Smooth muscle cell (in vitro differentiated cells): ENCODE measurements at regions not wholly inside any gene's neighbourhood (a gene's known extent, or its start where the extent isn't known, plus 50 kb on each side); places are given as distances from the start of the nearest gene placed in this dataset.

Experiments
- DNase-seq: peaks from one replicate; lab custom pipeline; 2025; ENCODE audit not compliant: unreplicated experiment; lab: John Stamatoyannopoulos, UW
- H2AFZ ChIP-seq: fragments of 200-600 bp; sonication (generic); 2 replicates; pipeline ENCODE4 v1.6.0; 2016; ENCODE audit warnings: antibody characterized with exemption, low read depth, mild to moderate bottlenecking
- H3F3A ChIP-seq: fragments of 200-600 bp; sonication (generic); 2 replicates; pipeline ENCODE4 v1.6.0; 2017; ENCODE audit warnings: antibody characterized with exemption, low read depth
- H3K27ac ChIP-seq: fragments of 200-600 bp; sonication (generic); 2 replicates; pipeline ENCODE4 v1.5.1; 2016; ENCODE audit warnings: low read depth, mild to moderate bottlenecking
- H3K27me3 ChIP-seq: fragments of 200-600 bp; sonication (generic); 2 replicates; pipeline ENCODE4 v1.6.1; 2016; ENCODE audit warnings: low read depth, mild to moderate bottlenecking
- H3K36me3 ChIP-seq: fragments of 200-600 bp; sonication (generic); 2 replicates; pipeline ENCODE4 v1.5.1; 2016; ENCODE audit warnings: low read depth
- H3K4me1 ChIP-seq: fragments of 200-600 bp; sonication (generic); 2 replicates; pipeline ENCODE4 v1.5.1; 2016; ENCODE audit warnings: low read depth
- H3K4me2 ChIP-seq: fragments of 200-600 bp; sonication (generic); 2 replicates; pipeline ENCODE4 v1.6.0; 2016; ENCODE audit warnings: mild to moderate bottlenecking
- H3K4me3 ChIP-seq: fragments of 200-600 bp; sonication (generic); 2 replicates; pipeline ENCODE4 v1.5.1; 2016; ENCODE audit warnings: mild to moderate bottlenecking
- H3K79me2 ChIP-seq: fragments of 200-600 bp; sonication (generic); 2 replicates; pipeline ENCODE4 v1.6.0; 2016; ENCODE audit warnings: low read depth, mild to moderate bottlenecking
- H3K9ac ChIP-seq: fragments of 200-600 bp; sonication (generic); 2 replicates; pipeline ENCODE4 v1.6.0; 2016; ENCODE audit warnings: low read depth
- H3K9me3 ChIP-seq: fragments of 200-600 bp; sonication (generic); replicated peaks from 2 replicates; pipeline ENCODE4 v1.5.1; 2016; ENCODE audit warnings: low read depth
- H4K20me1 ChIP-seq: fragments of 200-600 bp; sonication (generic); 2 replicates; pipeline ENCODE4 v1.6.0; 2016; ENCODE audit warnings: low read depth
- CTCF ChIP-seq: fragments of 200-600 bp; sonication (generic); IDR thresholded peaks from 2 replicates; pipeline ENCODE4 v1.5.1; 2017; ENCODE audit warnings: borderline replicate concordance, mild to moderate bottlenecking, antibody characterized with exemption; ENCODE audit not compliant: insufficient read depth, poor library complexity, severe bottlenecking
- WGBS: methylation state at CpG from one replicate; pipeline ENCODE4 v1.1.7; 2016; ENCODE audit warnings: low lambda C conversion rate; 5-methylcytosine and 5-hydroxymethylcytosine counted together

DNA sequence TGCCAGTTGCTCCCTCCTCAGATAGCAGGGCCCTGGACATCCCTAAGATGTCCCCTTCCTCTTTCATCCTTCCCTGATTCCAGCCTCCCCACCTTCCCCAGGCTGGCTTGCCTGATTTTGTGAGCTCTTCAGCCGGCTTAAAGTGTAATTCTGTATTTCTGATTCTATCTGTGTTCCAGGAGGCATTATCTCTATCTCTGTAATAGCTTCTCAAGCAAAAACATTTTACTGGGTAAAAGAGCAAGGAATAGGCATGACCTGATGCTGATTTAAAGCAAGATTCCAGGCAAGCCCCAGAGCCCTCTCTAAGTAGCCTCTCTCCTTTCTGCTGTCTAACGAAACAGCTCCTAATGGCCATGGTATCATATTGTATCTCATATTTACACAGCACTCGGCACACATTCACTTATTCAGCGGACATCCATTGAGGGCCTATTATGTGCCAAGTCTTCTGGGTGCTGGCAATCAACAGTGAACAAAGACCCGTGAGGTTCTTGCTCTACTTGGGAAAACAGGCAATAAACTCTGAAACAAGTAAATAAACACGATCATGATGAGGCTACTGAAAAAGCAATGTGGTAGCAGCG is 100.9 kb upstream of the MSX2 start:
- Histone ChIP-seq H3K9me3 (no peaks in the 10 kb centered on the region), H3K36me3 (no peaks in the 10 kb centered on the region), H3K4me2 (peak overlapping the region; percentile 74), H3K4me3 (no peak overlapping the region), H4K20me1 (no peaks in the 10 kb centered on the region), H3K9ac (no peak overlapping the region), H3K79me2 (no peaks in the 10 kb centered on the region), H2AFZ (peak overlapping the region; percentile 47), H3F3A (peaks cover 42% of the 10 kb centered on the region), H3K4me1 (peaks cover 24% of the 10 kb centered on the region), H3K27me3 (no peaks in the 10 kb centered on the region), H3K27ac (no peak overlapping the region)
- TF ChIP-seq CTCF: no peak
- WGBS: 54% methylated on average over 7 of the region's 7 CpGs
- DNase-seq: no peak

DNA sequence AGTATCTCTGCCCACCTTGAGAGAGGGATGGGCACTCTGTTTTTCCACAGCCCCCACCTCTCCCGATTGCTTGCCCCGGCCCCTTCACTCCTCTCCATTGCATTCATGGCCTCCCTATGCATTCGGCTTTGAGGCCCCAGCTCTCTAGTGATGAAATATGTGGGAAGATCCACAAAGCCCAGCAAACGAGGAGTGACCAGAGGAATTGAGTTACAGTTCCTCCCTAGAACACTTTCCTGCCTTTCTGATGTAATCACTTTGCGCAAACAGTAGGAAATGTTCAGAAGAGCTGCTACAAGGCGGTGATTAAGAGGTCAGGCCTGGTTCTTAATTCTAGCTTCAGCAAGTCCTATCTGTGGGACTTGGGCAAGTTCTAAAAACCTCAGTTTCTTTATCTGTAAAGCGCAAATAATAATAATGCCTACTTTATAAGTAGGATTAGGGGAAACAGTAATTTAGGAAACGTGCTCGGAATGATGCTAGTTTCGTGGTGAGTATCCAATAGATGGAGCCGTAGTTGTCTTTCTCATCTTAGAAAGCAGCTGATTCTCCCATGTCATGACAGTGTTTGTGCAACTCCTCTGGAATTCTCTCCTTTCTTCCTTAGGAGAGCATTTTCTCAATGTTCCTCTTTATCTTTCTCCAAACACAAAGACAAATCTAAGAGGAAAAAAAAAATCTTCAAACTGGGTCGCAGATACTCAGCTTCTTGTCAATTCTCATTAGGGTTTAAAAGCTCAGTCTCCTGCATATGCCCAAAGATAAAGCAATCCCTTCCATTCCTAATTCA is 99.5 kb upstream of the MSX2 start:
- H4K20me1 ChIP-seq: no peaks in the 10 kb centered on the region
- no peaks in the 10 kb centered on the region for H3K27me3 ChIP-seq
- no peaks in the 10 kb centered on the region for H3K9me3 ChIP-seq
- peak overlapping the region; percentile 9 for H2AFZ ChIP-seq
- no peak overlapping the region for H3K9ac ChIP-seq
- no peak for DNase-seq
- no peak for TF ChIP-seq CTCF
- 7% methylated on average over 12 of the region's 12 CpGs for WGBS
- H3K27ac ChIP-seq: peak overlapping the region; percentile 56
- H3K4me3 ChIP-seq: peak overlapping the region; percentile 0
- no peaks in the 10 kb centered on the region for H3K79me2 ChIP-seq
- peak overlapping the region; percentile 74 for H3K4me2 ChIP-seq
- peaks cover 22% of the 10 kb centered on the region for H3K4me1 ChIP-seq
- no peaks in the 10 kb centered on the region for H3K36me3 ChIP-seq
- H3F3A ChIP-seq: peaks cover 36% of the 10 kb centered on the region

DNA sequence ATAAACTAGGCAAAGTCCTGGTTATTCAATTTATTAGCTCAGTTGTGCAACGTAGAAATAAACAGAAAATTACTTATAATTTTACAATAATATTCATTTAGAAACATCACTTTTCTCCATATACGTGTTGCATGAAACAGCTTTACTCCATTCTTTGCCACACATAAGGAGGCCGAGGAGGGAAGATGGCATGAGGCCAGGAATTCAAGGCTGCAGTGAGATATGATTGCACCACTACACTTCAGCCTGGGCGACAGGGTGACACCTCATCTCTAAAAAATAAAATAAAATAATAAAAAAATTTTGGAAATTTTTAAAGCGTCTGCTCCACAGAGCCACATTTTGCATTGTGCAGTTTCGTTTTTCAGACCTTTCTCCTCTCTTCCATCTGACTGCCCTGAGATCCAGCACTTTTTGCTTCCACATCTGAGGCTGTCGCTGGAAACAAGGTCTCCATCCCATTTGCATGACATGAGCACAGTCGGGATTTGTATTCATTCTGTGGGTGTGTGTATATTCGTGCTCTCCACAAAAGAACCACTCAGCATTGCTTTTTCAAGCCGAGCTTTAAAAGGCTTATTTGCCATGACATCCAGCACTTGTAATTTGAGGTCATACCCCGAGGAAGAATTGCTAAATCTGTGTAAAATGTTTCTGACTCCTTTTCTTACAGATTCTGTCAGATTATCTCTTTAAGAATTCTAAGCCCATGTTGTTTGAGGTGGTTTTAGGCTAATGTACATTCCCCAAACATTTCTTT is 98.6 kb upstream of the MSX2 start:
- 23% methylated on average over 11 of the region's 11 CpGs for WGBS
- no peak overlapping the region for H3K9ac ChIP-seq
- H4K20me1 ChIP-seq: no peaks in the 10 kb centered on the region
- peaks cover 22% of the 10 kb centered on the region for H3K4me1 ChIP-seq
- H3K4me3 ChIP-seq: peak overlapping the region; percentile 0
- H3F3A ChIP-seq: peaks cover 36% of the 10 kb centered on the region
- no peaks in the 10 kb centered on the region for H3K79me2 ChIP-seq
- no peaks in the 10 kb centered on the region for H3K9me3 ChIP-seq
- H2AFZ ChIP-seq: no peak overlapping the region
- peak overlapping the region; percentile 74 for H3K4me2 ChIP-seq
- H3K27ac ChIP-seq: peak overlapping the region; percentile 56
- no peak for TF ChIP-seq CTCF
- H3K36me3 ChIP-seq: no peaks in the 10 kb centered on the region
- no peaks in the 10 kb centered on the region for H3K27me3 ChIP-seq
- DNase-seq: no peak
